ENCODE measurements at regions not wholly inside any gene's neighbourhood (a gene's known extent, or its start where the extent isn't known, plus 50 kb on each side); places are given as distances from the start of the nearest gene placed in this dataset.

DNA sequence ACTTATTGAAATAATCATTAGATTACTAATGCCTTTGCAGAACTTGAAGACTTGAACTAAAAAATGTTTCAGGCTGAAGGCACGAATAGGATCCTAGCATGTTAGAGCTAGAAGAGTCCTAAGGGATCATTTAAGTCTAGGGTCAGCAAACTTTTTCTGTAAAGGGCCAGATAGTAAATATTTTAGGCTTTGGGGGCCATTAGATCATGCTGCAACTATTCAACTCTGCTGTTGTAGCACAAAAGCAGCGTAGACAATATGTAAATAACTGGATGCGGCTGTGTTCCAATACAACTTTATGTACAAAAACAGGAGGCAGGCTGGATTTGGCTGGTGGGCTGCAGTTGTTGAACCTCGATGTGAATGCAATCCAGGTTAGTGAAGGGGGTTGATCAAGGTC, 221.7 kb downstream of the ATP23 start:
- no peak for DNase-seq (ENCODE audit: low spot score)
- Histone ChIP-seq H3K9ac (ENCODE audit: low read depth in 1 of 2, low read length in 2 of 2) (no peak overlapping the region), H3K36me3 (ENCODE audit: control insufficient read depth in 4 of 4, insufficient read depth in 3 of 4, low read depth in 1 of 4, low read length in 3 of 4) (no peaks in the 10 kb centered on the region), H3K4me1 (ENCODE audit: control insufficient read depth in 4 of 4, insufficient read depth in 4 of 4, low read length in 3 of 4) (no peaks in the 10 kb centered on the region), H3K9me3 (ENCODE audit: control insufficient read depth in 4 of 4, low read length in 3 of 4) (no peaks in the 10 kb centered on the region), H3K27ac (ENCODE audit: low read depth in 1 of 2, low read length in 2 of 2) (no peak overlapping the region), H3K27me3 (ENCODE audit: control insufficient read depth in 4 of 4, insufficient read depth in 4 of 4, low read length in 3 of 4) (no peaks in the 10 kb centered on the region), H3K4me3 (ENCODE audit: low read depth in 1 of 3, low read length in 3 of 3) (no peak overlapping the region)
- no peak for TF ChIP-seq YY1 (IDR thresholded peaks at IDR 0.05)
- TF ChIP-seq FOXA2 (IDR thresholded peaks at IDR 0.05) = no peak
- TF ChIP-seq GABPA (IDR thresholded peaks at IDR 0.05 in 1 of 2, conservative IDR thresholded peaks at IDR 0.05 in 1 of 2) = no peak
- TF ChIP-seq HNF4G (IDR thresholded peaks at IDR 0.05) = no peak
- TF ChIP-seq JUND (IDR thresholded peaks at IDR 0.05) = no peak
- TF ChIP-seq, protein P1, sequence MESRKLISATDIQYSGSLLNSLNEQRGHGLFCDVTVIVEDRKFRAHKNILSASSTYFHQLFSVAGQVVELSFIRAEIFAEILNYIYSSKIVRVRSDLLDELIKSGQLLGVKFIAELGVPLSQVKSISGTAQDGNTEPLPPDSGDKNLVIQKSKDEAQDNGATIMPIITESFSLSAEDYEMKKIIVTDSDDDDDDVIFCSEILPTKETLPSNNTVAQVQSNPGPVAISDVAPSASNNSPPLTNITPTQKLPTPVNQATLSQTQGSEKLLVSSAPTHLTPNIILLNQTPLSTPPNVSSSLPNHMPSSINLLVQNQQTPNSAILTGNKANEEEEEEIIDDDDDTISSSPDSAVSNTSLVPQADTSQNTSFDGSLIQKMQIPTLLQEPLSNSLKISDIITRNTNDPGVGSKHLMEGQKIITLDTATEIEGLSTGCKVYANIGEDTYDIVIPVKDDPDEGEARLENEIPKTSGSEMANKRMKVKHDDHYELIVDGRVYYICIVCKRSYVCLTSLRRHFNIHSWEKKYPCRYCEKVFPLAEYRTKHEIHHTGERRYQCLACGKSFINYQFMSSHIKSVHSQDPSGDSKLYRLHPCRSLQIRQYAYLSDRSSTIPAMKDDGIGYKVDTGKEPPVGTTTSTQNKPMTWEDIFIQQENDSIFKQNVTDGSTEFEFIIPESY (IDR thresholded peaks at IDR 0.05) = no peak
- TF ChIP-seq RXRA (IDR thresholded peaks at IDR 0.05) = no peak
- no peak for TF ChIP-seq NR2F2 (IDR thresholded peaks at IDR 0.05)
- TF ChIP-seq, protein P2, sequence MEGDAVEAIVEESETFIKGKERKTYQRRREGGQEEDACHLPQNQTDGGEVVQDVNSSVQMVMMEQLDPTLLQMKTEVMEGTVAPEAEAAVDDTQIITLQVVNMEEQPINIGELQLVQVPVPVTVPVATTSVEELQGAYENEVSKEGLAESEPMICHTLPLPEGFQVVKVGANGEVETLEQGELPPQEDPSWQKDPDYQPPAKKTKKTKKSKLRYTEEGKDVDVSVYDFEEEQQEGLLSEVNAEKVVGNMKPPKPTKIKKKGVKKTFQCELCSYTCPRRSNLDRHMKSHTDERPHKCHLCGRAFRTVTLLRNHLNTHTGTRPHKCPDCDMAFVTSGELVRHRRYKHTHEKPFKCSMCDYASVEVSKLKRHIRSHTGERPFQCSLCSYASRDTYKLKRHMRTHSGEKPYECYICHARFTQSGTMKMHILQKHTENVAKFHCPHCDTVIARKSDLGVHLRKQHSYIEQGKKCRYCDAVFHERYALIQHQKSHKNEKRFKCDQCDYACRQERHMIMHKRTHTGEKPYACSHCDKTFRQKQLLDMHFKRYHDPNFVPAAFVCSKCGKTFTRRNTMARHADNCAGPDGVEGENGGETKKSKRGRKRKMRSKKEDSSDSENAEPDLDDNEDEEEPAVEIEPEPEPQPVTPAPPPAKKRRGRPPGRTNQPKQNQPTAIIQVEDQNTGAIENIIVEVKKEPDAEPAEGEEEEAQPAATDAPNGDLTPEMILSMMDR (IDR thresholded peaks at IDR 0.05; ENCODE audit: low read depth, low read length, missing input control) = no peak
- no peak for TF ChIP-seq HNF4A (conservative IDR thresholded peaks at IDR 0.05)
- no peak for TF ChIP-seq TAF1 (conservative IDR thresholded peaks at IDR 0.05)
- TF ChIP-seq, protein P3, sequence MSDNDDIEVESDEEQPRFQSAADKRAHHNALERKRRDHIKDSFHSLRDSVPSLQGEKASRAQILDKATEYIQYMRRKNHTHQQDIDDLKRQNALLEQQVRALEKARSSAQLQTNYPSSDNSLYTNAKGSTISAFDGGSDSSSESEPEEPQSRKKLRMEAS (IDR thresholded peaks at IDR 0.05) = no peak
- no peak for TF ChIP-seq SP1 (IDR thresholded peaks at IDR 0.05)
- TF ChIP-seq, protein P4, sequence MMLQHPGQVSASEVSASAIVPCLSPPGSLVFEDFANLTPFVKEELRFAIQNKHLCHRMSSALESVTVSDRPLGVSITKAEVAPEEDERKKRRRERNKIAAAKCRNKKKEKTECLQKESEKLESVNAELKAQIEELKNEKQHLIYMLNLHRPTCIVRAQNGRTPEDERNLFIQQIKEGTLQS (IDR thresholded peaks at IDR 0.05) = no peak
- TF ChIP-seq EGR1 (IDR thresholded peaks at IDR 0.05; ENCODE audit: low read depth in 2 of 2) = no peak
- 81% methylated on average over 4 of the region's 4 CpGs for WGBS

DNA sequence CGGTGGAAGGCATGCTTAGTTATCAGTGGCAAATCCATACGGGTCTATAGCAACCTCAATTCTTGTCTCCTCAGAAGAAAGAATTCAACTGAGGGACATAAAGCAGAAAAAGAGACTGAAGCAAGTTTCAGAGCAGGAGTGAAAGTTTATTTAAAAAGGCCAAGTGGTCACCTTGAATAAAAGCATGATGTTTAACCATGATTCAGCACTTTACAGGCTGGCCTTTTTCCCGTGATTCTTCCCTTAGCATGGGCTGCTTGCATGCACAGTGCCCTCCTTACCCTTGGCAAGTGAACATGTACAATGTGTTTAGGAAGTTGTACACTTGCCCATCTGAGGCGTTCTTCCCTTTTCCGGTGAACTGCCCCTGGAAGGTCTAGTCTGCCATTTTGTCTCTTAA, 225.3 kb downstream of the ATP23 start:
- no peaks in the 10 kb centered on the region for H3K9me3 ChIP-seq (ENCODE audit: control insufficient read depth in 4 of 4, low read length in 3 of 4)
- no peaks in the 10 kb centered on the region for H3K27me3 ChIP-seq (ENCODE audit: control insufficient read depth in 4 of 4, insufficient read depth in 4 of 4, low read length in 3 of 4)
- no peak for DNase-seq (ENCODE audit: low spot score)
- H3K9ac ChIP-seq (ENCODE audit: low read depth in 1 of 2, low read length in 2 of 2) = no peak overlapping the region
- H3K4me3 ChIP-seq (ENCODE audit: low read depth in 1 of 3, low read length in 3 of 3) = no peak overlapping the region
- no peaks in the 10 kb centered on the region for H3K36me3 ChIP-seq (ENCODE audit: control insufficient read depth in 4 of 4, insufficient read depth in 3 of 4, low read depth in 1 of 4, low read length in 3 of 4)
- H3K27ac ChIP-seq (ENCODE audit: low read depth in 1 of 2, low read length in 2 of 2) = no peak overlapping the region
- WGBS = 69% methylated on average over 5 of the region's 5 CpGs
- no peaks in the 10 kb centered on the region for H3K4me1 ChIP-seq (ENCODE audit: control insufficient read depth in 4 of 4, insufficient read depth in 4 of 4, low read length in 3 of 4)
- TF ChIP-seq FOXA1 (IDR thresholded peaks at IDR 0.05) (no peak), GABPA (IDR thresholded peaks at IDR 0.05 in 1 of 2, conservative IDR thresholded peaks at IDR 0.05 in 1 of 2) (no peak), FOXA2 (IDR thresholded peaks at IDR 0.05) (no peak), EGR1 (IDR thresholded peaks at IDR 0.05; ENCODE audit: low read depth in 2 of 2) (no peak), JUND (IDR thresholded peaks at IDR 0.05) (no peak), HNF4A (conservative IDR thresholded peaks at IDR 0.05) (no peak), YY1 (IDR thresholded peaks at IDR 0.05) (no peak), RXRA (IDR thresholded peaks at IDR 0.05) (no peak), TAF1 (conservative IDR thresholded peaks at IDR 0.05) (no peak), SP1 (IDR thresholded peaks at IDR 0.05) (no peak), NR2F2 (IDR thresholded peaks at IDR 0.05) (no peak), HNF4G (IDR thresholded peaks at IDR 0.05) (no peak), RAD21 (IDR thresholded peaks at IDR 0.05) (no peak)
- TF ChIP-seq, protein P5, sequence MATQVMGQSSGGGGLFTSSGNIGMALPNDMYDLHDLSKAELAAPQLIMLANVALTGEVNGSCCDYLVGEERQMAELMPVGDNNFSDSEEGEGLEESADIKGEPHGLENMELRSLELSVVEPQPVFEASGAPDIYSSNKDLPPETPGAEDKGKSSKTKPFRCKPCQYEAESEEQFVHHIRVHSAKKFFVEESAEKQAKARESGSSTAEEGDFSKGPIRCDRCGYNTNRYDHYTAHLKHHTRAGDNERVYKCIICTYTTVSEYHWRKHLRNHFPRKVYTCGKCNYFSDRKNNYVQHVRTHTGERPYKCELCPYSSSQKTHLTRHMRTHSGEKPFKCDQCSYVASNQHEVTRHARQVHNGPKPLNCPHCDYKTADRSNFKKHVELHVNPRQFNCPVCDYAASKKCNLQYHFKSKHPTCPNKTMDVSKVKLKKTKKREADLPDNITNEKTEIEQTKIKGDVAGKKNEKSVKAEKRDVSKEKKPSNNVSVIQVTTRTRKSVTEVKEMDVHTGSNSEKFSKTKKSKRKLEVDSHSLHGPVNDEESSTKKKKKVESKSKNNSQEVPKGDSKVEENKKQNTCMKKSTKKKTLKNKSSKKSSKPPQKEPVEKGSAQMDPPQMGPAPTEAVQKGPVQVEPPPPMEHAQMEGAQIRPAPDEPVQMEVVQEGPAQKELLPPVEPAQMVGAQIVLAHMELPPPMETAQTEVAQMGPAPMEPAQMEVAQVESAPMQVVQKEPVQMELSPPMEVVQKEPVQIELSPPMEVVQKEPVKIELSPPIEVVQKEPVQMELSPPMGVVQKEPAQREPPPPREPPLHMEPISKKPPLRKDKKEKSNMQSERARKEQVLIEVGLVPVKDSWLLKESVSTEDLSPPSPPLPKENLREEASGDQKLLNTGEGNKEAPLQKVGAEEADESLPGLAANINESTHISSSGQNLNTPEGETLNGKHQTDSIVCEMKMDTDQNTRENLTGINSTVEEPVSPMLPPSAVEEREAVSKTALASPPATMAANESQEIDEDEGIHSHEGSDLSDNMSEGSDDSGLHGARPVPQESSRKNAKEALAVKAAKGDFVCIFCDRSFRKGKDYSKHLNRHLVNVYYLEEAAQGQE (IDR thresholded peaks at IDR 0.05) = no peak
- TF ChIP-seq, protein P2 (IDR thresholded peaks at IDR 0.05; ENCODE audit: low read depth, low read length, missing input control) = no peak

Measured in liver (tissue), 8 donors.